Upper lobe of right lung (tissue), 1 donor: ENCODE measurements at regions not wholly inside any gene's neighbourhood (a gene's known extent, or its start where the extent isn't known, plus 50 kb on each side); places are given as distances from the start of the nearest gene placed in this dataset.
"Not testable (repeated sequence)": the region's sequence is repeated elsewhere in the genome, so short reads cannot be mapped to it uniquely, and the experiment has no call there.

Source experiments
- ATAC-seq: fragments of 200-7000 bp; cut with Tn5 transposase; one replicate; pipeline ENCODE4 v1.9.1; 2020; ENCODE audit warnings: mild to moderate bottlenecking, moderate library complexity
- DNase-seq: peaks from one replicate; pipeline ENCODE4 v3.0.0-alpha.2; 2020
- H3K27ac ChIP-seq: fragments of 200-600 bp; one replicate; pipeline ENCODE4 v1.8.0; 2022
- H3K27me3 ChIP-seq: fragments of 200-600 bp; one replicate; pipeline ENCODE4 v1.8.0; 2022; ENCODE audit warnings: mild to moderate bottlenecking
- H3K36me3 ChIP-seq: fragments of 200-600 bp; one replicate; pipeline ENCODE4 v1.8.0; 2022
- H3K4me1 ChIP-seq: fragments of 200-600 bp; one replicate; pipeline ENCODE4 v1.8.0; 2022
- H3K4me3 ChIP-seq: fragments of 200-600 bp; one replicate; pipeline ENCODE4 v1.8.0; 2022; ENCODE audit warnings: mild to moderate bottlenecking
- H3K9me3 ChIP-seq: fragments of 200-600 bp; one replicate; pipeline ENCODE4 v1.8.0; 2022
- intact Hi-C: fragments of 100-400 bp; cut with DNase I; formaldehyde crosslinking; loops from one replicate; pipeline ENCODE4 v1.11.0; 2022
- TF ChIP-seq, protein P1 (sequence below): fragments of 200-600 bp; IDR thresholded peaks from one replicate; pipeline ENCODE4 v1.8.0; 2022; ENCODE audit warnings: antibody characterized with exemption
- donor health status: DM: no; HTN: yes; CAD: no; lungs with severe emphysema.

DNA sequence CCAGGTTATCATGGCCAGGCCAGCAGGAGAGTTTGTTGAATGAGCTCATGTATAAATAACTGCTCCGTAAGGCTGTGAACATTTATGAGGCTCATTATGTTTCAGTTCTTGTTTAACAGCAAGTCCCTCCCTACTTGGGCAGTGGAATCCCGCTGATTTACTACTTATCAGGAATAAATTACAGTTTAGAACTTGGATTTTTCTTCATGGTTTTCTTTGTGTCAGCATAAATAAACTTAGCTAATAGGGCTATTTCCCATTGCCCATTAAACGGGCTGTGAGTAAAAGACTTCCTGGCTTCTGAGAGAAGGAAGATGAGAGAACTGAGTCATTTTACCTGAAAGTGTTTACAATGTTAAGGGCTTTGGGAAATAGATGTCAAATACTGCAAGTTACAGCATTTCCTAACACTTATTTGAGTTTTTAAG, 701.6 kb upstream of the ANKRD30A start:
- Histone ChIP-seq H3K9me3 (no peaks in the 10 kb centered on the region), H3K4me3 (no peak overlapping the region), H3K4me1 (no peaks in the 10 kb centered on the region), H3K36me3 (no peaks in the 10 kb centered on the region), H3K27me3 (no peaks in the 10 kb centered on the region), H3K27ac (no peak overlapping the region)
- TF ChIP-seq, protein P1, sequence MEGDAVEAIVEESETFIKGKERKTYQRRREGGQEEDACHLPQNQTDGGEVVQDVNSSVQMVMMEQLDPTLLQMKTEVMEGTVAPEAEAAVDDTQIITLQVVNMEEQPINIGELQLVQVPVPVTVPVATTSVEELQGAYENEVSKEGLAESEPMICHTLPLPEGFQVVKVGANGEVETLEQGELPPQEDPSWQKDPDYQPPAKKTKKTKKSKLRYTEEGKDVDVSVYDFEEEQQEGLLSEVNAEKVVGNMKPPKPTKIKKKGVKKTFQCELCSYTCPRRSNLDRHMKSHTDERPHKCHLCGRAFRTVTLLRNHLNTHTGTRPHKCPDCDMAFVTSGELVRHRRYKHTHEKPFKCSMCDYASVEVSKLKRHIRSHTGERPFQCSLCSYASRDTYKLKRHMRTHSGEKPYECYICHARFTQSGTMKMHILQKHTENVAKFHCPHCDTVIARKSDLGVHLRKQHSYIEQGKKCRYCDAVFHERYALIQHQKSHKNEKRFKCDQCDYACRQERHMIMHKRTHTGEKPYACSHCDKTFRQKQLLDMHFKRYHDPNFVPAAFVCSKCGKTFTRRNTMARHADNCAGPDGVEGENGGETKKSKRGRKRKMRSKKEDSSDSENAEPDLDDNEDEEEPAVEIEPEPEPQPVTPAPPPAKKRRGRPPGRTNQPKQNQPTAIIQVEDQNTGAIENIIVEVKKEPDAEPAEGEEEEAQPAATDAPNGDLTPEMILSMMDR: no peak
- DNase-seq (no peak), ATAC-seq (no peak)
- intact Hi-C loops: no loop called here

DNA sequence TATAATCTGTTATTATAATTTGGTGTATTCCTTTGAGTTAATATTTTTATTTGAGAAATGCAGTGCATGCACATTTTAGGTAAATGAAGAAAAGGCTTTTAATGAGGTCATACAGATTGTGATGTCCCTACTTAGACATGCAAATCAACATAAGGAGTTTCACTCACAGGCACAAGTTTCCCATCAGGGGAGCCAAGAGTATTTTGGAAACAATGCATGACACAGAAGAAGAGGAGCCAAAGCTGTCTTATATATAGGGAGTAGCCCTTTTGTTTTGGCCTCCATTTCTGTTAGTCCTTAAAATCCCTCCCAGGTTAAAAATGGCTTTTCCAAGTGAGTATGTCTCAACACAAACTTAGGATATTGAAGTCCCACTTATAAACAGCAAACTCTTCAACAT, 703.4 kb upstream of the ANKRD30A start:
- DNase-seq (no peak), ATAC-seq (no peak)
- no peaks in the 10 kb centered on the region for H3K4me1 ChIP-seq
- no peaks in the 10 kb centered on the region for H3K27me3 ChIP-seq
- TF ChIP-seq, protein P1: no peak
- no peaks in the 10 kb centered on the region for H3K9me3 ChIP-seq
- intact Hi-C loops: no loop called here
- no peak overlapping the region for H3K4me3 ChIP-seq
- H3K36me3 ChIP-seq: no peaks in the 10 kb centered on the region
- no peak overlapping the region for H3K27ac ChIP-seq

DNA sequence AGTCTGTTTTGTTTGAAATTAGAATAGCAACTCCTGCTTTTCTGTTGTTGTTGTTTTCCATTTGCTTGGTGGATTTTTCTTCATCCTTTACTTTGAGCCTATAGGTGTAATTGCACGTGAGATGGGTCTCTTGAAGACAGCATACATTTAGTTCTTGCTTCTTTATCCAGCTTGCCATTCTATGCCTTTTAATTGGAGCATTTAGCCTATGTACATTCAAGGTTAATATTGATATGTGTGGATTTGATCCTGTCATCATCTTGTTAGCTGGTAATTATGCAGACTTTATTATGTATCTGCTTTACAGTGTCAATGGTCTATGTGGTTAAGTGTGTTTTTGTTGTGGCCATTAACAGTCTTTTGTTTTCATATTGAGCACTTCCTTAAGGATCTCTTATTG, 708.9 kb upstream of the ANKRD30A start:
- Histone ChIP-seq H3K4me1 (no peaks in the 10 kb centered on the region), H3K4me3 (no peak overlapping the region), H3K36me3 (no peaks in the 10 kb centered on the region), H3K27me3 (no peaks in the 10 kb centered on the region), H3K27ac (no peak overlapping the region), H3K9me3 (no peaks in the 10 kb centered on the region)
- intact Hi-C loops: no loop called here
- no peak for DNase-seq
- TF ChIP-seq, protein P1: no peak
- ATAC-seq: no peak

DNA sequence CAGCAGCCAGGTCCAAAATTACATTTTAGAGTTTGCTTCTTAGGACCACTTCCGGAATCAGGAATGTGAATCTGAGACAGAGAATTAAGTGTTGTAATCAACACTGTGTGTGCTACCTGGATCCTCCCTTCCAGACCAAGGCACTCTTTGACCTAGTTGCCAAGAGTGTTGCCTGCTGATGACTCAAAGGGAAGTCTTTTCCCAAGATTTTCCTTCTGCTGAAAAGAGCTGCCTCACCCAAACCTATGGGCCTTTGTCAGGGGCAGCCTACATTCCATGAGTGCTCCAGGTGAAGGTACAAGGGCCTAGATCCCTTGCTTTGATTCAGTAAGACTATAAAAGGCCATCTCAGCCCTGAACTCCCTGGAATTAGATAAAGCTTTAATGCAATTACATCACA, 712.5 kb upstream of the ANKRD30A start:
- no peak overlapping the region for H3K27ac ChIP-seq
- no peak overlapping the region for H3K4me3 ChIP-seq
- DNase-seq (no peak), ATAC-seq (no peak)
- intact Hi-C loops: no loop called here
- no peaks in the 10 kb centered on the region for H3K27me3 ChIP-seq
- no peaks in the 10 kb centered on the region for H3K36me3 ChIP-seq
- TF ChIP-seq, protein P1: no peak
- no peaks in the 10 kb centered on the region for H3K9me3 ChIP-seq
- H3K4me1 ChIP-seq: no peaks in the 10 kb centered on the region

DNA sequence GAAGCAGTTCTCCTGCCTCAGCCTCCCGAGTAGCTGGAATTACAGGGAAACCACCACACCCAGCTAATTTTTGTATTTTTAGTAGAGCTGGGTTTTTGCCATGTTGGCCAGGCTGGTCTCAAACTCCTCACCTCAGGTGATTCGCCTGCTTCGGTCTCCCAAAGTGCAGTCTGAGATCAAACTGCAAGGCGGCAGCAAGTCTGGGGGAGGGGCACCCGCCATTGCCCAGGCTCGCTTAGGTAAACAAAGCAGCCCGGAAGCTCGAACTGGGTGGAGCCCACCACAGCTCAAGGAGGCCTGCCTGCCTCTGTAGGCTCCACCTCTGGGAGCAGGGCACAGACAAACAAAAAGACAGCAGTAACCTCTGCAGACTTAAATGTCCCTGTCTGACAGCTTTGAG, 725.2 kb upstream of the ANKRD30A start:
- H3K27me3 ChIP-seq, DNase-seq, H3K36me3 ChIP-seq, H3K27ac ChIP-seq, intact Hi-C loops, H3K9me3 ChIP-seq, ATAC-seq, H3K4me3 ChIP-seq, H3K4me1 ChIP-seq: not testable (repeated sequence)

DNA sequence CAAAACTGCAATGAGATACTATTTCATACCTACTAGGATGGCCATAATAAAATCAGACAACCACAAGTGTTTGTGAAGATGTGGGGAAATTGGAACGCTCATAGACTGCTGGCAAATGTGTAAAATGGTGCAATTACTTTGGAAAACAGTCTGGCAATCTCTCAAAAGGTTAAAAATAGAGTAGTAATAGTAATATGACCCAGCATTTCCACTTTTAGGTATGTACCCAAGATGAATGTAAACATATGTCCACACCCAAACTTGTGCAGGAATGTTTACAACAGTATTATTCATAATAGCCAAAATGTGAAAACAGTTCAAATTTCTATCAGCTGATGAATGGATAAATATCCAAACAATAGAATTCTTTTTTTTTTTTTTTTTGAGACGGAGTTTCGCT, 731.6 kb upstream of the ANKRD30A start:
- DNase-seq: no peak
- no peaks in the 10 kb centered on the region for H3K27me3 ChIP-seq
- intact Hi-C loops: no loop called here

More for the DNA sequence above, 731.6 kb upstream of the ANKRD30A start:
- Histone ChIP-seq H3K4me3 (no peak overlapping the region), H3K9me3 (no peaks in the 10 kb centered on the region), H3K27ac (no peak overlapping the region), H3K4me1 (no peaks in the 10 kb centered on the region), H3K36me3 (no peaks in the 10 kb centered on the region)
- no peak for ATAC-seq
- TF ChIP-seq, protein P1: no peak
